GM19238 (cell line): ENCODE measurements at regions not wholly inside any gene's neighbourhood (a gene's known extent, or its start where the extent isn't known, plus 50 kb on each side); places are given as distances from the start of the nearest gene placed in this dataset.
"Not testable (repeated sequence)": the region's sequence is repeated elsewhere in the genome, so short reads cannot be mapped to it uniquely, and the experiment has no call there.

Source experiments
- DNase-seq: peaks from one replicate; pipeline ENCODE4 v3.0.0; 2011; ENCODE audit warnings: low spot score; ENCODE audit not compliant: insufficient read length

- DNase-seq, result no peak
These were observed 199.7 kb downstream of the ADCYAP1 start for GRCh38 chr18:1104181-1104881.

- DNase-seq, result no peak
These were observed 219.8 kb downstream of the ADCYAP1 start for GRCh38 chr18:1124495-1124894.

DNA sequence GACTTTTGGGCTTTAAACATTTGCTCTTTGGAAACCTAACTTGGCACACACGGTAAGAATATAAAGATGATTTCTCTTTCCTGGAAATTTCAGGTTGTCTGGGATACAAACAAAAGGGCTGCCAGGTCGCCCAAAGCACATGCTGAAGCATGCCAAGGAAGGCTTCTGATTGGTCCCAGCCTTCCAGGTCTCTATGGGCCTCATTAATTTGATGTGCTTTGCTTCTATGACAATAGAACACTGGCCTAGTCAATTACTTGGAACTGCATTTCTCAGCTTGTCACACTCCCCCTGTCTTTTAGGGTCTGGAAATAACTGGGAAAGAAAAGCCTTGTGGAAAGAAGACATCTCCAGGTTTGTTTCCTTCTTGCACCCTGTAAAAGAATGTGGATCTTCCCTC lies 228.9 kb downstream of the ADCYAP1 start:
- DNase-seq, result no peak

DNA sequence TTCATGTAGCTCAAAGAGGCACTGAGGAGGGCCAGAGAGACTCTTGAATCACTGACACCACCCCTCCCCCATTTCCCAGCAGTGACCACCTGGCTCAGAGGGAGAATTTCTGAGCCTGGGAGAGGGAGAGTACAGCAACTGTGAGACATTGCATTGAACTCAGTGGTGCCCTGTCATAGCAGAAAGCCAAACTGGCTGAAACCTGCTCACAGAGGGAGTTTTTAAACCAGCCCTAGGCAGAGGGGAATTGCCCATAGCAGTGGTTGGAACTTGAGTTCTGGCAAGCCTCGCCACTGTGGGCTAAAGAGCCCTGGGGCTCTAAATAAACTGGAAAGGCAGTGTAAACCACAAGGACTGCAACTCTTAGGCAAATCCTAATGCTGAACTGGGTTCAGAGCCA lies 243.1 kb downstream of the ADCYAP1 start:
- no peak for DNase-seq

DNA sequence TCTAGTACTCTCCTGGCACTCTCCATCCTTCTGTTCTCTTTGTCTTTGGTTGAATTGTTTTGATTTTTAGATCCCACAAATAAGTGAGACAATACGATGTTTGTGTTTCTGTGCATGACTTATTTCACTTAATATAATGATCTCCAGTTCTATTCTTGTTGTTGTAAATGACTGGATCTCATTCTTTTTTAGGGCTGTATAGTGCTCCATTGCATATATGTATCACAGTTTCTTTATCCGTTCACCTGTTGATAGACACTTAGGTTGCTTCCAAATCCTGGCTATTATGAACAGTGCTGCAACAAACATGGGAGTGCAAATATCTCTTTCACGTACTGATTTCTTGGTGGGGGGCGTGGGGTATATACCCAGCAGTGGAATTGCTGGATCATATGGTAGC lies 245.0 kb downstream of the ADCYAP1 start:
- no peak for DNase-seq

DNA sequence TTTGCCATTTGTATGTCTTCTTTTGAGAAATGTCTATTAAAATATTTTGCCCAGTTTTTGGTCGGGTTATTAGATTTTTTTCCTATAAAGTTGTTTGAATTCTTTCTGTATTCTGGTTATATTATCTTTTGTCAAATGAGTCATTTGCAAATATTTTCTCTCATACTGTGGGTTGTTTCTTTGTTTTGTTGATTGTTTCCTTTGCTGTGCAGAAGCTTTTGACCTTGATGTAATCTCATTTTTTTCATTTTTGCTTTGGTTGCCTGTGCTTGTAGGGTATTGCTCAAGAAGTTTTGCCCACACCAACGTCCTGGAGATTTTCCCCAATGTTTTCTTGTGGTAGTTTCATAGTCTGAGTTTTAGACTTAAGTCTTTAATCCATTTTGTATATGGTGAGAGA lies 245.7 kb downstream of the ADCYAP1 start:
- no peak for DNase-seq

DNA sequence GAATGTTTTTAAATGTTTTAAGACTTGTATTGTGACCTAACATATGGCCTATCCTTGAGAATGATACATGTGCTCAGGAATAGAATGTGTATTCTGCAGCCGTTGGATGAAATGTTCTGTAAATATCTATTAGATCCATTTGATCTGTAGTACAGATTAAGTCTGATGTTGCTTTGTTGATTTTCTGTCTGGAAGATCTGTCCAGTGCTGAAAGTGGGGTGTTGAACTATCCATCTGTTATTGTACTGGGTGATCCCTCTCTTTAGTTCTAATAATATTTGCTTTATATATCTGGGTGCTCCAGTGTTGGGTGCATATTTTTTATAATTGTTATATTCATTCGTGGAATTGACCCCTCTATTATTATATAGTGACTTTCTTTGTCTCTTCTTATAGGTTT lies 248.3 kb downstream of the ADCYAP1 start:
- DNase-seq, result not testable (repeated sequence)

GRCh38 chr18:1173593-1173992 lies 268.9 kb downstream of the ADCYAP1 start:
- no peak for DNase-seq

- no peak for DNase-seq
These were observed 272.6 kb downstream of the ADCYAP1 start for GRCh38 chr18:1177232-1177631.

DNA sequence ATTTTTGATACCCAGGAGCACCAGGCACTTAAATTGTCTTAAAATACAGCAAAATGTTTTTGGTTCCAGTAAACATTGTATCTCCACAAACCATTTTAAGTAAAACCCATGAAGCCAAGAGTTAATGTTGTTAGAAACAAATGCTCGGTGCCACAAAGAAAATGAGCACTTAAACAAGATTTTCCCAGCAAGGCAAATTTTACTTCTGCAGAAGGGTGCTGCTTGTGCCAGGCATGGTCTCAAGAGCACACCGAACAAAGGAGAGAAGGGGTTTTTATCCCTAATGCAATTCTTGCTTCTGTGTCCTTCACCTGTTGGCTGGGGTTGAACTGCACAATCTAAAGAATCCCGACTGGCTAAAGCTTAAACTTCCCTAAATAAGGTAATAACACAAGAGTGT lies 286.7 kb downstream of the ADCYAP1 start:
- no peak for DNase-seq

- DNase-seq, result no peak
These were observed 308.5 kb downstream of the ADCYAP1 start for GRCh38 chr18:1213126-1213525.

GRCh38 chr18:1222880-1223279 lies 318.2 kb downstream of the ADCYAP1 start:
- no peak for DNase-seq

- DNase-seq, result no peak
These were observed 322.4 kb downstream of the ADCYAP1 start for GRCh38 chr18:1227025-1227424.

- DNase-seq, result no peak
These were observed 325.0 kb downstream of the ADCYAP1 start for GRCh38 chr18:1229634-1230033.

- no peak for DNase-seq
These were observed 328.2 kb downstream of the ADCYAP1 start for GRCh38 chr18:1232867-1233266.

- DNase-seq, result no peak
These were observed 336.0 kb downstream of the ADCYAP1 start for GRCh38 chr18:1240701-1241100.

GRCh38 chr18:1244397-1245122 lies 339.9 kb downstream of the ADCYAP1 start:
- DNase-seq, result no peak

DNA sequence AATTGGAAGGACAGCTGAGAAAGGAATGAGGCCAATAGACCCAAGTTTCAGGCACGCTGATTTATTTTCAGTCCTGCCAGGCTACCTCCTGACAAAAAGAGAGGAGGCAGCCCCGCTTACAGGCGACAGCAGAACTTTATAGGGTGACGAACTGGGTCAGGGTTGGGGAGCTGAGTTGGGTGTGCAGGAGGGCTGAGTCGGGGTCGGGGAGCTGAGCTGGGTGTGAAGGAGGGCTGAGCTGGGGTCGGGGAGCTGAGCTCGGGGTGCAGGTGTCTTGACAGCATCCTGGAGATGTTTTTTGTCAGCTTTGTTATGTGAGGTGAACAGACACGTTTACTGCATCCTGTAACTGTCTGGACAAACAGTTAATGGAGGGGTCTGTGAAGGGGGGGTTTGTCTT lies 342.2 kb downstream of the ADCYAP1 start:
- DNase-seq, result no peak

GRCh38 chr18:1252534-1252933 lies 347.9 kb downstream of the ADCYAP1 start:
- no peak for DNase-seq

DNA sequence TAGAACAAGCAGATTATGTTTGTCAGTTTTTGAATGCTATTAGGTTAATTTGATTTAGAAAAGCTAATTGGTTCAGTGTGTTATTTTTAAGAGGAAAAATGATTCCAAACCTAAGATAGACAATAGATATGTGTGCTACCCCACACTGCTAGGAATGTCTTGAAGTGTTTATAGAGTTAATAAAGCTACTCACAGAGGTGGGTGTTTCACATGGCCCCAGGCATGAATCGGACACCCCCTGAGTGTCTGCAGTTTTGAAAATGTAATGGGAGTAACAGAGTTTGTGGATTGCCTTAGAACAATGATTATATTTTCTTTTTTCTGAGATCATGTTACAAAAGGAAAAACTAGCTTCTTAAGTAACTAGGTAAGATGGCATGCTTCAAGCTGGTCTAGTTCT lies 348.3 kb downstream of the ADCYAP1 start:
- no peak for DNase-seq

DNA sequence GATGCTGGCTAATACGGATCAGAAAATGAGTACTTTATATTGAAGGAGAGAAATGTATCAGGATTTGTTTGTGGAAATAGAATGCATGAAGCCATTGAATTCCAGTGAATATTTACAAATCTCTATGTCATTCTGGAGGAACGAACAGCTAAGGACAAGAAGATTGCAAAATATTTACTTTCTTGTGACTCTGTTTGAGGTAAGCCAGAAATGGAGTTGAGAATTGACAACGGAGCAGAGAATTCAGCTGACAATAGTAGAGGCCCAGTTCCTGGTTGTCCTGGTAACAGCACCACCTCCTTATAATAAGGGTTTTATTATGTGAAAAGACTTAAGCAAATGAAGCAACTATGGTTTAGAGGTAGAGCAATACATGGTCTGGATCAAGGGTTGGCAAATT lies 349.2 kb downstream of the ADCYAP1 start:
- no peak for DNase-seq

GRCh38 chr18:1261054-1261453 lies 356.4 kb downstream of the ADCYAP1 start:
- DNase-seq, result no peak

- no peak for DNase-seq
These were observed 362.4 kb downstream of the ADCYAP1 start for GRCh38 chr18:1267021-1267420.
